Mesothelial cell of epicardium (in vitro differentiated cells): ENCODE measurements at regions not wholly inside any gene's neighbourhood (a gene's known extent, or its start where the extent isn't known, plus 50 kb on each side); places are given as distances from the start of the nearest gene placed in this dataset.

Source experiments
- DNase-seq, 2 experiments: peaks; one replicate each; pipeline ENCODE4 v3.0.0; 2021; ENCODE audit warnings: low spot score in 2 of 2; ENCODE audit not compliant: unreplicated experiment in 2 of 2
- H3K27ac Mint-ChIP-seq: 2 replicates; pipeline ENCODE4 v1.8.0; 2021; ENCODE audit warnings: mixed read lengths
- H3K27me3 Mint-ChIP-seq: 2 replicates; pipeline ENCODE4 v1.8.0; 2021; ENCODE audit warnings: low read depth, mixed read lengths
- H3K36me3 Mint-ChIP-seq: 2 replicates; pipeline ENCODE4 v1.8.0; 2021; ENCODE audit warnings: mixed read lengths
- H3K4me1 Mint-ChIP-seq: 2 replicates; pipeline ENCODE4 v1.8.0; 2021; ENCODE audit warnings: mixed read lengths
- H3K4me3 Mint-ChIP-seq: 2 replicates; pipeline ENCODE4 v1.8.0; 2021; ENCODE audit warnings: mild to moderate bottlenecking, moderate library complexity, mixed read lengths
- H3K9me3 Mint-ChIP-seq: 2 replicates; pipeline ENCODE4 v1.8.0; 2021; ENCODE audit warnings: mixed read lengths
- TF ChIP-seq, protein P1 (sequence below): fragments of 200-600 bp; sonication (generic); IDR thresholded peaks from one replicate; pipeline ENCODE4 v1.5.0; 2021; ENCODE audit warnings: antibody characterized with exemption; ENCODE audit not compliant: unreplicated experiment

GRCh38 chr10:8927705-8928104 lies 873.2 kb downstream of the GATA3 start:
- Mint-ChIP-seq H3K9me3 (peaks cover 6% of the 10 kb centered on the region), H3K4me3 (no peak overlapping the region), H3K27ac (no peak overlapping the region), H3K27me3 (no peaks in the 10 kb centered on the region), H3K36me3 (no peaks in the 10 kb centered on the region), H3K4me1 (no peaks in the 10 kb centered on the region)
- TF ChIP-seq, protein P1, sequence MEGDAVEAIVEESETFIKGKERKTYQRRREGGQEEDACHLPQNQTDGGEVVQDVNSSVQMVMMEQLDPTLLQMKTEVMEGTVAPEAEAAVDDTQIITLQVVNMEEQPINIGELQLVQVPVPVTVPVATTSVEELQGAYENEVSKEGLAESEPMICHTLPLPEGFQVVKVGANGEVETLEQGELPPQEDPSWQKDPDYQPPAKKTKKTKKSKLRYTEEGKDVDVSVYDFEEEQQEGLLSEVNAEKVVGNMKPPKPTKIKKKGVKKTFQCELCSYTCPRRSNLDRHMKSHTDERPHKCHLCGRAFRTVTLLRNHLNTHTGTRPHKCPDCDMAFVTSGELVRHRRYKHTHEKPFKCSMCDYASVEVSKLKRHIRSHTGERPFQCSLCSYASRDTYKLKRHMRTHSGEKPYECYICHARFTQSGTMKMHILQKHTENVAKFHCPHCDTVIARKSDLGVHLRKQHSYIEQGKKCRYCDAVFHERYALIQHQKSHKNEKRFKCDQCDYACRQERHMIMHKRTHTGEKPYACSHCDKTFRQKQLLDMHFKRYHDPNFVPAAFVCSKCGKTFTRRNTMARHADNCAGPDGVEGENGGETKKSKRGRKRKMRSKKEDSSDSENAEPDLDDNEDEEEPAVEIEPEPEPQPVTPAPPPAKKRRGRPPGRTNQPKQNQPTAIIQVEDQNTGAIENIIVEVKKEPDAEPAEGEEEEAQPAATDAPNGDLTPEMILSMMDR: no peak
- DNase-seq: no peak

DNA sequence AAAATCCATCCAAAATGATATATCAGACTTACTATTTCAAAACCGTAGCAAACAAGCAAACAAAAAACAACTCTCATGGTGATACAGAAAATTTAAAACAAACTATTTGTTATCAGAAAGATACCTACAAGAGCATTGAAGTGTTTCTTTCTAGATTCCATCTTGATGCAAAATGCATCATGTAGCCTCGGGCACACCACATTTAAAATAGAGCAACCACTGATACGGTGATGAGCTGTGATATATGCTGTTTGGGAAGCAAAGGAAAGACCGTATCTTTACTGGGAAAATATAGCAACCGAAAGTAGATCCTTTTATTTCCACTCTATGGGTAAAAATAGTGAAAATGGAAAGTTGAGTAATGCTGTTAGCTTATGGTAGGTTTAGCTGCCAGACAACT lies 892.0 kb downstream of the GATA3 start:
- no peak overlapping the region for H3K4me3 Mint-ChIP-seq
- H3K36me3 Mint-ChIP-seq: peaks cover 1% of the 10 kb centered on the region
- H3K9me3 Mint-ChIP-seq: peaks cover 22% of the 10 kb centered on the region
- no peak for DNase-seq
- H3K27ac Mint-ChIP-seq: no peak overlapping the region
- no peaks in the 10 kb centered on the region for H3K27me3 Mint-ChIP-seq
- TF ChIP-seq, protein P1: no peak
- H3K4me1 Mint-ChIP-seq: no peaks in the 10 kb centered on the region

DNA sequence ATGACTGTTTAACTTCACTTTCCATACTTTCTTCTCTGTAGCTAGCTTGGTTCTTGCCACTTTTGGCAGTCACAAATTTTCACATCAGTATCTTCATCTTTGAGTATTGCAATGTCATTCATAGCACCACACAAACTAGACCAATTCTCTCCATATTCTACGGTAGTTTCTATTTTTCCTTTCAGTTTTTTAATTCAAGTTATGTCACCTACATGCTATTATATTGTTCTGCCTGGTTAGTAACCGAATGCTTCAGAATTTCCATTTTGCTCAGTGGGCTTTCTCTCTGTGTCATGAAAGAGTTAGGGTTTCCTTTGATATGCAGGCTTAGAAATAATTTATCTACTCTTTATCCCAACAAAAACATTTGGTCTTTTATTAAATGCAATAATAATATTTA lies 896.5 kb downstream of the GATA3 start:
- no peaks in the 10 kb centered on the region for H3K4me1 Mint-ChIP-seq
- no peaks in the 10 kb centered on the region for H3K27me3 Mint-ChIP-seq
- TF ChIP-seq, protein P1: no peak
- peaks cover 10% of the 10 kb centered on the region for H3K9me3 Mint-ChIP-seq
- no peak overlapping the region for H3K27ac Mint-ChIP-seq
- peaks cover 1% of the 10 kb centered on the region for H3K36me3 Mint-ChIP-seq
- no peak overlapping the region for H3K4me3 Mint-ChIP-seq
- DNase-seq: no peak

- Mint-ChIP-seq H3K4me1 (no peaks in the 10 kb centered on the region), H3K27ac (no peak overlapping the region), H3K4me3 (no peak overlapping the region), H3K27me3 (no peaks in the 10 kb centered on the region), H3K9me3 (peaks cover 6% of the 10 kb centered on the region), H3K36me3 (no peaks in the 10 kb centered on the region)
- TF ChIP-seq, protein P1: no peak
- DNase-seq: no peak
Measured at GRCh38 chr10:8951440-8952089, 897.1 kb downstream of the GATA3 start.

- TF ChIP-seq, protein P1: no peak
- H3K4me3 Mint-ChIP-seq: no peak overlapping the region
- H3K27me3 Mint-ChIP-seq: no peaks in the 10 kb centered on the region
- H3K9me3 Mint-ChIP-seq: peaks cover 4% of the 10 kb centered on the region
- no peak for DNase-seq
- H3K36me3 Mint-ChIP-seq: no peaks in the 10 kb centered on the region
- H3K4me1 Mint-ChIP-seq: no peaks in the 10 kb centered on the region
- H3K27ac Mint-ChIP-seq: no peak overlapping the region
Measured at GRCh38 chr10:8956400-8956799, 901.9 kb downstream of the GATA3 start.

GRCh38 chr10:8962249-8962648 lies 907.8 kb downstream of the GATA3 start:
- Mint-ChIP-seq H3K27ac (no peak overlapping the region), H3K9me3 (peaks cover 9% of the 10 kb centered on the region), H3K4me1 (peaks cover 4% of the 10 kb centered on the region), H3K27me3 (no peaks in the 10 kb centered on the region), H3K4me3 (no peak overlapping the region), H3K36me3 (no peaks in the 10 kb centered on the region)
- TF ChIP-seq, protein P1: no peak
- no peak for DNase-seq
